HCT116 (cell line): ENCODE measurements at regions not wholly inside any gene's neighbourhood (a gene's known extent, or its start where the extent isn't known, plus 50 kb on each side); places are given as distances from the start of the nearest gene placed in this dataset.
A peak's percentile ranks its signal among the peaks of the same experiment; 100 is the strongest.
"Not testable (repeated sequence)": the region's sequence is repeated elsewhere in the genome, so short reads cannot be mapped to it uniquely, and the experiment has no call there.

Experiments
- ATAC-seq: fragments of 200-7000 bp; cut with Tn5 transposase; 2 replicates; pipeline ENCODE4 v1.9.1; 2020; ENCODE audit warnings: mild to moderate bottlenecking, moderate library complexity
- BruUV-seq: library from RNA; stranded (reverse); fragments of 400-500 nt; replicated peaks from 2 replicates; lab custom pipeline; 2021; lab: Mats Ljungman, UMichigan
- CTCF ChIA-PET: fragments of 300-600 bp; sonication (Branson Sonifier 250); formaldehyde crosslinking; loops from one replicate; lab custom pipeline; 2021; ENCODE audit warnings: antibody characterized with exemption; lab: Charles Lee
- POLR2A ChIA-PET: fragments of 300-600, 350-600 bp; sonication (Branson Sonifier 250); formaldehyde crosslinking; loops from one replicate; lab custom pipeline; 2021; ENCODE audit warnings: antibody characterized with exemption; lab: Charles Lee
- RAD21 ChIA-PET, 2 experiments: fragments of 300-600 bp; sonication (Branson Sonifier 250); formaldehyde crosslinking; loops; one replicate each; lab custom pipeline; 2023; ENCODE audit warnings: low total read pairs in 2 of 2; ENCODE audit not compliant: uncharacterized antibody in 2 of 2, unreplicated experiment in 2 of 2, low non-redundant PET in 1 of 2; lab: Charles Lee
- DNase-seq: peaks from one replicate; pipeline ENCODE4 v3.0.0-alpha.2; 2010; ENCODE audit warnings: low read depth, low spot score
- H2AFZ ChIP-seq: fragments of 200-600 bp; shearing (Covaris generic), sonication (generic); 2 replicates; pipeline ENCODE4 v1.6.1; 2017; ENCODE audit warnings: low read depth, mixed run types, mixed read lengths, antibody characterized with exemption, low read length; ENCODE audit not compliant: poor library complexity, severe bottlenecking
- H3K27ac ChIP-seq: 2 replicates; pipeline ENCODE4 v1.5.1; 2012; ENCODE audit warnings: low read depth, low read length
- H3K27me3 ChIP-seq: fragments of 200-600 bp; sonication (generic); 2 replicates; pipeline ENCODE4 v1.6.1; 2016; ENCODE audit warnings: mixed run types, low read length, mixed read lengths; ENCODE audit not compliant: insufficient read depth
- H3K36me3 ChIP-seq, 2 experiments: fragments of 200-500 bp in 1 of 2; fragments of 200-600 bp in 1 of 2; sonication (Bioruptor generic) in 1 of 2; sonication (generic) in 1 of 2; 2 replicates each; pipeline versions ENCODE4 v1.5.1 to v1.6.1; 2014 to 2016; ENCODE audit warnings: low read length in 2 of 2, inconsistent platforms in 1 of 2, mixed read lengths in 1 of 2, mixed run types in 1 of 2; ENCODE audit not compliant: insufficient read depth in 2 of 2, control insufficient read depth in 1 of 2
- H3K4me1 ChIP-seq, 2 experiments: fragments of 200-600 bp in 1 of 2; sonication (generic) in 1 of 2; 2 replicates each; pipeline versions ENCODE4 v1.5.1 to v1.6.1; 2012 to 2017; ENCODE audit warnings: low read length in 2 of 2, inconsistent platforms in 1 of 2, mild to moderate bottlenecking in 1 of 2, mixed read lengths in 1 of 2, mixed run types in 1 of 2, moderate library complexity in 1 of 2; ENCODE audit not compliant: insufficient read depth in 2 of 2, control insufficient read depth in 1 of 2
- H3K4me2 ChIP-seq: fragments of 200-600 bp; sonication (generic); 2 replicates; pipeline ENCODE4 v1.6.1; 2017; ENCODE audit warnings: mixed run types, low read length, mixed read lengths
- H3K4me3 ChIP-seq, 2 experiments: fragments of 200-600 bp in 1 of 2; sonication (generic) in 1 of 2; replicated peaks in 1 of 2; 2 replicates each; pipeline ENCODE4 v1.5.1; 2011 to 2016; ENCODE audit warnings: low read length in 2 of 2, control low read depth in 1 of 2, low read depth in 1 of 2, mild to moderate bottlenecking in 1 of 2, mixed read lengths in 1 of 2, mixed run types in 1 of 2
- H3K79me2 ChIP-seq: fragments of 200-600 bp; sonication (generic); 2 replicates; pipeline ENCODE4 v1.6.1; 2017; ENCODE audit warnings: mild to moderate bottlenecking, mixed run types, low read length, moderate library complexity, mixed read lengths; ENCODE audit not compliant: insufficient read depth
- H3K9ac ChIP-seq: fragments of 200-600 bp; sonication (generic); 2 replicates; pipeline ENCODE4 v1.6.1; 2016; ENCODE audit warnings: low read length, mixed read lengths
- H3K9me2 ChIP-seq: fragments of 200-600 bp; sonication (generic), shearing (Covaris generic); 2 replicates; pipeline ENCODE4 v1.6.1; 2017; ENCODE audit warnings: mixed run types, mild to moderate bottlenecking, moderate library complexity; ENCODE audit not compliant: insufficient read depth
- H3K9me3 ChIP-seq, 2 experiments: fragments of 200-500 bp in 1 of 2; fragments of 200-600 bp in 1 of 2; sonication (Bioruptor generic) in 1 of 2; sonication (generic) in 1 of 2; 2 replicates each; pipeline ENCODE4 v1.6.1; 2014 to 2017; ENCODE audit warnings: low read length in 2 of 2, mixed read lengths in 2 of 2, inconsistent platforms in 1 of 2, low read depth in 1 of 2, mild to moderate bottlenecking in 1 of 2, mixed run types in 1 of 2, moderate library complexity in 1 of 2; ENCODE audit not compliant: control insufficient read depth in 1 of 2, insufficient read depth in 1 of 2
- H4K20me1 ChIP-seq: fragments of 200-600 bp; sonication (generic), shearing (Covaris generic); 2 replicates; pipeline ENCODE4 v1.6.1; 2017; ENCODE audit warnings: mixed run types, mild to moderate bottlenecking, moderate library complexity; ENCODE audit not compliant: insufficient read depth
- CEBPB ChIP-seq: IDR thresholded peaks from 2 replicates; pipeline ENCODE4 v1.6.1; 2012; ENCODE audit warnings: low read depth
- CTCF ChIP-seq, 3 experiments: fragments of 200-600 bp in 1 of 3; sonication (generic) in 1 of 3; IDR thresholded peaks in 2 of 3; conservative IDR thresholded peaks in 1 of 3; 2 replicates each; pipeline ENCODE4 v1.5.1; 2012 to 2017; ENCODE audit warnings: low read depth in 2 of 3, low read length in 2 of 3, antibody characterized with exemption in 1 of 3, borderline replicate concordance in 1 of 3, control low read depth in 1 of 3, mild to moderate bottlenecking in 1 of 3, mixed read lengths in 1 of 3, mixed run types in 1 of 3, moderate library complexity in 1 of 3; ENCODE audit not compliant: insufficient read depth in 1 of 3
- SIN3A ChIP-seq: IDR thresholded peaks from 2 replicates; pipeline ENCODE4 v1.6.1; 2012; ENCODE audit warnings: low read depth
- intact Hi-C: fragments of 100-400 bp; cut with micrococcal nuclease; formaldehyde crosslinking; loops from 2 replicates; pipeline ENCODE4 v1.10.0; 2022

GRCh38 chr6:170003027-170003426 lies 251.6 kb downstream of the ERMARD start:
- no TSS peak for BruUV-seq
- no peak for DNase-seq
- H3K36me3 ChIP-seq = no peaks in the 10 kb centered on the region
- TF ChIP-seq CTCF (IDR thresholded peaks at IDR 0.05 in 2 of 3, conservative IDR thresholded peaks at IDR 0.05 in 1 of 3; ENCODE audit: borderline replicate concordance in 1 of 3, insufficient read depth in 1 of 3, low read depth in 2 of 3, low read length in 2 of 3) (peak in 2 of 3 experiments; percentile 58 to 64; a peak in 4 of 6 replicates), CEBPB (no peak), SIN3A (no peak)
- TF ChIP-seq, all 23 proteins: peak for 1
- Histone ChIP-seq H3K4me1 (no peaks in the 10 kb centered on the region), H3K4me3 (no peak overlapping the region), H3K9me2 (no peaks in the 10 kb centered on the region), H3K9me3 (no peaks in the 10 kb centered on the region; a peak in 1 of 4 replicates), H3K79me2 (no peaks in the 10 kb centered on the region), H2AFZ (no peak overlapping the region), H3K27ac (no peak overlapping the region), H3K4me2 (no peak overlapping the region), H3K27me3 (no peaks in the 10 kb centered on the region), H4K20me1 (no peaks in the 10 kb centered on the region), H3K9ac (no peak overlapping the region)
- intact Hi-C loops = no loop called here
- peak; percentile 95 for ATAC-seq
- ChIA-PET POLR2A (no interaction called here), RAD21 (no interaction called here), CTCF (no interaction called here)

GRCh38 chr6:170001782-170002181 lies 250.4 kb downstream of the ERMARD start:
- H3K9me3 ChIP-seq, H3K27me3 ChIP-seq, ATAC-seq, intact Hi-C loops, H2AFZ ChIP-seq, DNase-seq, H3K4me1 ChIP-seq, H3K4me2 ChIP-seq, H3K36me3 ChIP-seq, H4K20me1 ChIP-seq, CTCF ChIA-PET, H3K9me2 ChIP-seq, BruUV-seq, H3K4me3 ChIP-seq, POLR2A ChIA-PET, H3K79me2 ChIP-seq, H3K9ac ChIP-seq, H3K27ac ChIP-seq, RAD21 ChIA-PET: not testable (repeated sequence)
